HEK293 (cell line): ENCODE measurements at regions not wholly inside any gene's neighbourhood (a gene's known extent, or its start where the extent isn't known, plus 50 kb on each side); places are given as distances from the start of the nearest gene placed in this dataset.

Source experiments
- BCL11A ChIP-seq: fragments of 450-650 bp; formaldehyde crosslinking; IDR thresholded peaks from 2 replicates; pipeline ENCODE4 v1.5.1; 2016; ENCODE audit warnings: low read depth, missing biosample characterization, missing genetic modification characterization
- GLIS2 ChIP-seq: fragments of 450-650 bp; formaldehyde crosslinking; IDR thresholded peaks from 2 replicates; pipeline ENCODE4 v1.5.1; 2016; ENCODE audit warnings: missing biosample characterization, missing genetic modification characterization
- KLF7 ChIP-seq: fragments of 450-650 bp; formaldehyde crosslinking; IDR thresholded peaks from 2 replicates; pipeline ENCODE4 v1.5.1; 2016; ENCODE audit warnings: missing biosample characterization, missing genetic modification characterization, borderline replicate concordance
- PATZ1 ChIP-seq: fragments of 450-650 bp; formaldehyde crosslinking; IDR thresholded peaks from 2 replicates; pipeline ENCODE4 v1.5.1; 2016; ENCODE audit warnings: missing biosample characterization, missing genetic modification characterization
- PRDM1 ChIP-seq: fragments of 450-650 bp; formaldehyde crosslinking; IDR thresholded peaks from 2 replicates; pipeline ENCODE4; 2016; ENCODE audit warnings: missing biosample characterization, missing genetic modification characterization
- PRDM10 ChIP-seq: fragments of 450-650 bp; formaldehyde crosslinking; IDR thresholded peaks from 2 replicates; pipeline ENCODE4 v1.5.1; 2016; ENCODE audit warnings: missing biosample characterization, missing genetic modification characterization
- REST ChIP-seq: fragments of 450-650 bp; formaldehyde crosslinking; IDR thresholded peaks from 2 replicates; pipeline ENCODE4 v1.5.1; 2016; ENCODE audit warnings: missing biosample characterization, missing genetic modification characterization
- SP3 ChIP-seq: fragments of 450-650 bp; formaldehyde crosslinking; IDR thresholded peaks from 2 replicates; pipeline ENCODE4 v1.5.1; 2016; ENCODE audit warnings: missing biosample characterization, missing genetic modification characterization
- ZBTB49 ChIP-seq: fragments of 450-650 bp; formaldehyde crosslinking; IDR thresholded peaks from 2 replicates; pipeline ENCODE4 v1.5.1; 2016; ENCODE audit warnings: missing biosample characterization, missing genetic modification characterization, low read depth
- ZNF155 ChIP-seq: fragments of 450-650 bp; formaldehyde crosslinking; IDR thresholded peaks from 2 replicates; pipeline ENCODE4 v1.5.1; 2016; ENCODE audit warnings: missing biosample characterization, missing genetic modification characterization
- ZNF2 ChIP-seq: fragments of 450-650 bp; formaldehyde crosslinking; IDR thresholded peaks from 2 replicates; pipeline ENCODE4 v1.5.1; 2016; ENCODE audit warnings: missing biosample characterization, missing genetic modification characterization
- ZNF24 ChIP-seq: fragments of 450-650 bp; formaldehyde crosslinking; IDR thresholded peaks from 2 replicates; pipeline ENCODE4 v1.5.1; 2016; ENCODE audit warnings: missing biosample characterization, missing genetic modification characterization
- ZNF302 ChIP-seq: fragments of 450-650 bp; formaldehyde crosslinking; IDR thresholded peaks from 2 replicates; pipeline ENCODE4 v1.5.1; 2016; ENCODE audit warnings: missing biosample characterization, missing genetic modification characterization, low read depth
- ZNF362 ChIP-seq: fragments of 450-650 bp; formaldehyde crosslinking; IDR thresholded peaks from 2 replicates; pipeline ENCODE4 v1.5.1; 2016; ENCODE audit warnings: missing biosample characterization, missing genetic modification characterization
- ZNF394 ChIP-seq: fragments of 450-650 bp; formaldehyde crosslinking; IDR thresholded peaks from 2 replicates; pipeline ENCODE4 v1.5.1; 2016; ENCODE audit warnings: missing biosample characterization, missing genetic modification characterization, mild to moderate bottlenecking, moderate library complexity, borderline replicate concordance
- ZNF558 ChIP-seq: fragments of 450-650 bp; formaldehyde crosslinking; IDR thresholded peaks from 2 replicates; pipeline ENCODE4 v1.5.1; 2016; ENCODE audit warnings: missing biosample characterization, missing genetic modification characterization
- ZNF654 ChIP-seq: fragments of 450-650 bp; formaldehyde crosslinking; IDR thresholded peaks from 2 replicates; pipeline ENCODE4 v1.5.1; 2016; ENCODE audit warnings: low read depth, missing biosample characterization, missing genetic modification characterization
- ZNF701 ChIP-seq: fragments of 450-650 bp; formaldehyde crosslinking; IDR thresholded peaks from 2 replicates; pipeline ENCODE4 v1.5.1; 2016; ENCODE audit warnings: missing biosample characterization, missing genetic modification characterization
- ZNF704 ChIP-seq: fragments of 450-650 bp; formaldehyde crosslinking; IDR thresholded peaks from 2 replicates; pipeline ENCODE4 v1.5.1; 2016; ENCODE audit warnings: missing biosample characterization, missing genetic modification characterization
- ZNF747 ChIP-seq: fragments of 450-650 bp; formaldehyde crosslinking; IDR thresholded peaks from 2 replicates; pipeline ENCODE4 v1.5.1; 2016; ENCODE audit warnings: missing biosample characterization, missing genetic modification characterization
- ZNF76 ChIP-seq: fragments of 450-650 bp; formaldehyde crosslinking; IDR thresholded peaks from 2 replicates; pipeline ENCODE4; 2016; ENCODE audit warnings: low read depth, missing biosample characterization, missing genetic modification characterization, borderline replicate concordance
- ZNF785 ChIP-seq: fragments of 450-650 bp; formaldehyde crosslinking; IDR thresholded peaks from 2 replicates; pipeline ENCODE4 v1.5.1; 2016; ENCODE audit warnings: missing biosample characterization, missing genetic modification characterization
- ZSCAN30 ChIP-seq: fragments of 450-650 bp; IDR thresholded peaks from 2 replicates; pipeline ENCODE4 v1.5.1; 2018; ENCODE audit warnings: missing biosample characterization, mild to moderate bottlenecking, missing genetic modification characterization, moderate library complexity
- ZSCAN5A ChIP-seq: fragments of 450-650 bp; formaldehyde crosslinking; IDR thresholded peaks from 2 replicates; pipeline ENCODE4 v1.5.1; 2016; ENCODE audit warnings: missing biosample characterization, missing genetic modification characterization

GRCh38 chr21:17250778-17251241 is 262.0 kb upstream of the CXADR start (continued):
- TF ChIP-seq REST (tag by site-specific recombination) (no peak), ZNF2 (tag by site-specific recombination) (no peak), ZNF704 (tag by site-specific recombination) (no peak), ZNF785 (tag by site-specific recombination) (no peak), ZNF747 (tag by site-specific recombination) (no peak), ZNF558 (peak; percentile 84; the same call in 1 of the 2 replicates), ZSCAN5A (no peak), ZNF155 (tag by site-specific recombination) (no peak), ZSCAN30 (tag by site-specific recombination) (no peak), PATZ1 (tag by site-specific recombination) (0 out of 2 replicates have a peak, but pooled peaks have one; percentile 23), ZNF654 (tag by site-specific recombination) (no peak), ZNF362 (tag by site-specific recombination) (no peak; the same call in 1 of the 2 replicates), ZBTB49 (no peak), ZNF76 (no peak), ZNF701 (no peak), KLF7 (no peak), ZNF302 (tag by site-specific recombination) (no peak), ZNF24 (tag by site-specific recombination) (0 out of 2 replicates have a peak, but pooled peaks have one; percentile 26), PRDM10 (0 out of 2 replicates have a peak, but pooled peaks have one; percentile 16), ZNF394 (peak; percentile 75; the same call in 1 of the 2 replicates), GLIS2 (tag by site-specific recombination) (no peak), SP3 (tag by site-specific recombination) (peak; percentile 31; the same call in 1 of the 2 replicates), PRDM1 (tag by site-specific recombination) (no peak), BCL11A (tag by site-specific recombination) (peak; percentile 90; the same call in 1 of the 2 replicates)
